CD4-positive, alpha-beta T cell treated with Interleukin-6 for 4 hours (primary cell): ENCODE measurements at regions not wholly inside any gene's neighbourhood (a gene's known extent, or its start where the extent isn't known, plus 50 kb on each side); places are given as distances from the start of the nearest gene placed in this dataset.

Experiments used
- DNase-seq: peaks from one replicate; pipeline ENCODE4 v3.0.0-alpha.2; 2020; ENCODE audit warnings: mixed read lengths

DNA sequence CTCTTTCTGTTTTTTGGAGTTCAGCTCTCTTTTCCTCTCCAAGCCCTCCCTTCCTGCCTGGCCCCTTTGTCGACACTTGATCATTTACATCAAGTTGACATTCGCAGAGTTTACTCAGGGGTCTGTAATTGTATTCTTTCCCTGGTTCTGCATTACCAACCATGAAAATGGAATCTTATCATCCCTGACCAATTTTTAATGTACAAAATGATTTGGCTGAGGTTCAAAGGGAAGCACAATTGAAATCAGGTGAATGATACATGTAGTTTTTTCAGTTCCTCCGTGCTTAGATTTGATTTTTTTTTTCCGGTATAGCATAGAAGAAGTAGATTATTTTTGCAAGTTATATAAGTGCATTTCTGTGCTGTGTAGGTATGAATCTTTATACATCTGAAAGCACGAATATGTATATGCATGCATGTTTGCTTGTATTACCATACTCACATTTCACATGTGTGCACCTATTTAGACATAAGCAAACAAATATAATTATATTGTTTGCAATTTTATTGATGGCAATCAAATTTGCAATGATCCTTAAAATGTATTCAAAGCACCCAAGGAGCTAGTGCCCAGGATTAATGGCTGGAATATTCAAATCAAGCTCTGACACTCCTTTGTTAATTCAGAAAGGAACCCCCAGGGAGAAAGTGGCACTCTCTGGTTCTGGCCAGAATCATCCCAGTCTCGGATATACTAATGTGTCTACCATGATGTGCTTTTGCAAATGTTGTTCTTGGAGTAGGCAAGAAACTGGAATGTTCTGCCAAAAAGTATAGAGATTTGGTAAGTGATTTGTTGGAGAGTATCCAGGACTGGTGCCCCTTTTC lies 189.3 kb downstream of the VRK1 start:
- DNase-seq, result no peak

DNA sequence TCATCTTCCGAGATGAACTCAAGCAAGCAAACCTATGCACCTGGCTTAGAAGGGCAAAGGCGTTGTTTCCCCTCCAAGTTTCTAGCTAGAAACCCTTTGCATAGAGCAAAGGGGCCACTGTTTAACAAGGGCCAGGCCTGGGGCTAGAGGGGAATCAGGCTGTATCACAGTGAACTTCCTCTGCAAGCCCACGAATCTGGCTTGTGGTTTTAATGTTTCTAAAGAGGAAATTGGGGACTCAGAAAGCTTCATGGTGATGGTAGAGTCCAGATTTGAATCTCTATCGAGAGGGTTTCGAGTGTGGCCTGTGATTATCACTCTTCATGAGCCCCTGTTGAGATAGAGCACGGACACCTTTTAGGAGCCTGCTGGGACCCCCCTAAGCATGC lies 189.9 kb downstream of the VRK1 start:
- peak; percentile 4 for DNase-seq

DNA sequence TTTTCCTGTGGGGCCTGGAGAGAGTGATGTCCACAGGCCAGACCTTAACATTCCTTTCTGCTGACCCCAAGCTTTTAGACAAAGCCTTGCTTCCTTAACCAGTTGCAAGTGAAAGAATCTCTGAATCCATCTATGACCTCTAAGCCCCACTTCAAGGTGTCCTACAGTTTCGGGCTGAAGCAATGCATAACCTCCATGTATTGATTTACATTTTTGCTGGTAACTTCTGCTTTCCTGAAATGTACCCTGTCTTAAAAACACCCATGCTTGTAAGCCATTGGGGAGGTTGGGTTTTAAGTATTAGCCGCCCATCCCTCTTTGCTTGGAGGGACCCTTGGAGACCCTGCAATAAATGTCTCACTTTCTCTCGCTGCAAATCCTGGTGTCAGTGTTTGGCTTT lies 190.6 kb downstream of the VRK1 start:
- DNase-seq, result no peak

DNA sequence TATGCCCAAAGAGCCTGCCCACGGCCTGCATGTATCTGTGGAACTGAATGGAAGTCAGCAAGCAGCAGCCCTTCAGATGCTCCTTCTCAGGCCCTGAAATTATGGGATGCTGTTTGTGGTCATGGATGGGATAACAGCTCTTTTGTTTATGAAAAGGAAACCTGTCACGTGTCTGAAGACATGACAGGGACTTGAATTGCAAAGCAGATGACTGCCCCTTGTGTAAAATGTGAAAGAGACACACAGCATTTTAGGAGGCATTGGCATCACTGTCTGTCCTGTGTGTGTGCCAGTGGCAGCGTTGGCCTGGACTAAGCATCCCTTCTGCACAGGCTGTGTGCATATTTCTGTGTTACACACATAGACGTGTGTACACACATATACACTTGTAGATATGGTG lies 192.1 kb downstream of the VRK1 start:
- DNase-seq, result no peak

DNA sequence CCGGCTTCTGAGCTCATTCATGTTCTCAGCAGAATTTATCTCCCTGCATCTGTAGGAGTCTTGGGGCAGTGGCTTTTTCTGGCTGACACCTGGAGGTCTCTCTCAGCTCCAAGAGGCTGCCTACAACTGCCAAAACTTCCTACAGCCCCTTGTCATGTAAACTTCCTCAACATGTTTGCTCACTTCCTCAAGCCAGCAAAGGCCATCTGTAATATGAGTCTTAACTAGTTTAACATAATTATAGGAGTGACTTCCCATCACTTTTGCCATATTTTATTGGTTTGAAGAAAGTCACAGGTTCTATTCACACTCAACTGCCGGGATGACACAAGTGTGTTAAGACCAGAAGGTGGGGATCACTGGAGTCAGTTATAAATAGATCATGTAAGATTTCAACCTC lies 194.0 kb downstream of the VRK1 start:
- DNase-seq, result no peak

DNA sequence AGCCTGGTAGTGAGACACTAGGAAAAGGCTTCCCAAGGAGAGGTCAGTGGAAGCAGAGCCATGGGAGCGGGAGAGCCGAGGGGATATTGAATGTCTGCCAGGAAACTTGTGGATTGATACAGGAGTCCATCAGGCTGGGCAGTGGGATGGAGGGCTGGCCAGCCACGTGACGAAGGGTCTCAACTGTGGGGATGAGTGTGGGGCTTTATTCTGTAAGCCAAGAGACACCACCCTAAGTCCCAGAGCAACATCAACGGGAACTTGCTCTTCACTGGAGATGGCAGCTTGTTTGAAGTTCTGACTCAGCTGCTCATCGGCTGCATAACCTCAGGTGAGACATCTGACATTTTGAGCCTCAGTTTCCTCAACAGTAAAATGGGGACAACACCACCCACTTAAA lies 197.8 kb downstream of the VRK1 start:
- DNase-seq, result no peak

DNA sequence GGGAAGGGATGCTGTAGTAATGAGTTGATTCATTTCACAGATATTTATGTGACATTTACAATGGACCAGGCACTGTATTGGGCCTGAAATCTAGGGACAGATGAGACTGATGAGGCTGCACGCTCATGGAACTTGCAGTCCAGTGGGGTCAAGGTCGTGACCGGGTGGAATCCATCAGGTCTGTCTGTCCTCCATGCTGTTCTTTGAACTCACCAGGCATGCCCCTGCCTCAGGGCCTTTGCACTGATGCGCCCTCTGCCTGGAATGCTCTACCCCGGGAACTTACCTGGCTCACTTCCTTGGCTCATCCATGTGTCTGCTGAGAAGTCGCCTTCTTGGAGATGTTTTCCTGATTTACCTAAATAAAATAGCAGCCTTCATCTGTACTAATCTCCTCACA lies 200.1 kb downstream of the VRK1 start:
- no peak for DNase-seq

DNA sequence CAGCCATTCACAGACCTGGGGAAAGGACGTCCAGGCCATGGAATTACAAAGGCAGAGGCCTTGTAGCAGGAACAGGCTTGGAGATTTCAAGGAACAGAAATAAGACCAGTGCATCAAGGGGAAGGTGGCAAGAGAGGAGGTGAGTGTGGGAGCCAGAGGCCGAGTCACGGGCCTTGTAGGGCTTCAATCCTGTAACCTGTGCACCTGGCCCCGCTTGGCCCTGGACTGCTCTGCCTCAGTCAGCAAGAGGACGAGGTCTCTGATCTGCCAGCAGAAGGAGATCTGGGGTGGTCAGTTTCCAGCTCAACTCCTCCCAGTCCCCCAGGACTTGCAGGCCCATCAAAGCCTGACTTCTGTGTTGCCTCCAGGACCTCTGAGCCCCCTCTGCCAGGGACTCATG lies 200.8 kb downstream of the VRK1 start:
- DNase-seq, result no peak

DNA sequence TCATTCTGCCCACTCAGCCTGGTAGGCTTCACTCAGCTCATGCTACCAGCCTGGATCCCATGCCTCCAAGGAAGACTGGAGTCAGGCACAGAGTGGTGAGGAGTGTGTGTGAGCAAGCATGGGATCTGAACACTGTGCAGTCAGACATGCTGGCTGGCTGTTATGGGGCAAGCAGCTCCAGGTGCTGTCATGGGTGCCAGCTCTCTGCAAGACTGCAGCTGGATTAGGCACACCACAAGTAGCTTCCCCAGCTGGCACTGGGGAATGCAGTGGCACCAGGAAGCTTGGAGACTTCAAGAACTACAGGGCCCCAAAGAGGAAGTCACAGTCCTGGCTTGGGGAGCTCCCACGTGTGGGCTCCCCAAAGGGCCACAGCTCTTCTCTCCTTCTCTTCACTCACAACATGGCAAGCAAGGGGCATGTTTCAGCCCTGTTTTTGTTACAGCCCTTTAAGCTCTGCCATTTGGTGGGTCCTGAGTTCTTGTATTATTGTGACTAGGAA lies 202.5 kb downstream of the VRK1 start:
- DNase-seq, result no peak

DNA sequence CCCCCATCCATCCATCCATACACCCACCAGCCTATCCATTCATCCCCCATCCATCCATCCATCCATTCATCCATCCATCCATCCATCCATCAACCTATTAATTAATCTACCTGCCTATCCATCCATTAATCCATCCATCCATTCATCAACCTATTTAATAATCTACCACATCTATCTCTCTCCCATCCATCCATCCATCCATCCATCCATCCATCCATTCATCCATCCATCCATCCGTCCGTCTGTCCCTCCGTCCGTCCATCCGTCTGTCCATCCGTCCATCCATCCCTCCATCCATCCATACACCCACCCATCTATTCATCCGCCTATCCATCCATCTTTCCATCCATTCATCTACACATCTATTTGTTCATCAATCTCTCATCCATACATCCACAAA lies 205.3 kb downstream of the VRK1 start:
- no peak for DNase-seq

DNA sequence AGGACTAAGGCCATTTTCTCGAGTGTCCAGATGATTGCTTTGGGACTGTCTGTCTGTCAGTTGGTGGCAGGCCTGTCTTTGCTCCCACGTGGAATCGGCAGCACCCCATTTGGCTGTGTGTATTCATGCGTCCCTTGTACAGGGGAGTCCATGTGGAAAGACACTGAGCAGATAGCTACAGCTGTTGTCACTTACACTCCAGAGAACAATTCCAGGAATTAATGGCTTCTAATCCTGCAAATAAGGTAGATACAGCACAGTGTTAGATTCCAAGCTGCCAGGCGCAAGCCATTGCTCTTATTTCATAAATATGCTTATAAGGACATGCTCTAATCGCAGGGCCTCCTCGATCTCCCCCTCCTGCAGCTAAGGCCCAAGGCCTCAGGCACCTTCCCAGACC lies 208.8 kb downstream of the VRK1 start:
- DNase-seq, result no peak

DNA sequence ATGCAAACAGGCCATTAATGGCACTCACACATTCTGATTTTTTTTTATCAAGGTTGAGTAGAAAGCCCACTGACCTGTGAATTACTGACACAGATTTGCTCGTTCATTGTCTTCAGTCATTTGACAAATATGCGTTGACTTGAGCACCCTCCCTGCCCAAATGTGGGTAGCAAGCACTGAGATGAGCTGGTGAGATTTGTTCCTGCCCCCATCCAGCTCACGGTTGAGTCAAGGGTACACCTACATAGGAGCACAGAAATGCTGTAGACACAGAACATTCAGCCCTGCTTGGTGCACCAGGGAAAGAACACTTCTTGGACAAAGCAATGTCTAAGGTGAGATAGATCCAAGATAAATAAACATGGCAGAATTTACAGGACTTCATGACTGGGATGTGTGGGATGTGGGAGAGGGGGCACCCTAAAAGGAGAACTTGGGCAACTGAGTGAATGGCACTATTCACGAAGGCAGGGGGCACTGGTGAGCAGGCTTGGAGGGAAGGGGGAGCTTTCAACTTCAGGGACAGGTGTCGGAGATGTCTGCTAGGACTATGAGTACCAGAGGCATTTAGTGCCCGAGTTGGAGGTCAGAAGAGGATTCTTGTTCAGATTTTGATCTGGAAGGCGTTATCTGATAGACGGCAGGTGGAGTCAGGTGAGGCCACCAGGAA lies 213.4 kb downstream of the VRK1 start:
- peak; percentile 7 for DNase-seq

DNA sequence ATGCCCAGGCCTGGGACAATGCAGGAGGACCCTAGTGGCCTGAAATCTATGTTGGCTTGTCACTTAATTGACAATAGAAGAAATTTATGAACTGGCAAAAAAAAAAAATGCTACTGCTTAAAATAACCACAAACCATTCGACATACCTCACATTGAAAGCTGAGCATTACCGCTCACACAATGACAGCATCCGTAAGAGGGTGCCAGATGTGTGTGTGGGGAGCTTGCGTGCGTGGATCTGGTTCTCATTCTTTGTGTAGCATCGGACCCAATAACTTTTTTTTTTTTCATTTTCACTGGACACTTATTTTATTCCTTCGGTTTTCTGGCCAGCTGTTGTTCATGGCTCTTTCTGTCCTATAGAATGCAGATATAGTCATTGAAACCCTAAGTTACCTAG lies 216.7 kb downstream of the VRK1 start:
- DNase-seq, result no peak

DNA sequence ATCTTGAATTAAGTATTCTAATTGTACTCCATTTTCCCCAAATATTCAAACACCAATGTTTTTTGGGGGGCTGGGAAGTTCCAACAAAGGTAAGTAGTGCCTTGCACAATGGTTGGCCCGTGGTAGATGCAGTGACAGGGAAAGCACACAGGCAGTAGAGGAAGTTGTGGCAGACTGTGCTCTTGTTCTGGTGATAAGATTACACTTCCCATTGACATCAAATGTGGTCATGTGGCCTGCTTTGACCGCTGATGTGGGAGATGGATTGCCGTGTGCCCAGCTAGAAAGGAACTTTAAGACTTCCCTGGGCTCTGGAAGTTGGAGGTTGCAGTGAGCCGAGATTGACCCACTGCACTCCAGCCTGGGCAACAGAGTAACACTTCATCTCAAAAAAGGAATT lies 223.8 kb downstream of the VRK1 start:
- no peak for DNase-seq

DNA sequence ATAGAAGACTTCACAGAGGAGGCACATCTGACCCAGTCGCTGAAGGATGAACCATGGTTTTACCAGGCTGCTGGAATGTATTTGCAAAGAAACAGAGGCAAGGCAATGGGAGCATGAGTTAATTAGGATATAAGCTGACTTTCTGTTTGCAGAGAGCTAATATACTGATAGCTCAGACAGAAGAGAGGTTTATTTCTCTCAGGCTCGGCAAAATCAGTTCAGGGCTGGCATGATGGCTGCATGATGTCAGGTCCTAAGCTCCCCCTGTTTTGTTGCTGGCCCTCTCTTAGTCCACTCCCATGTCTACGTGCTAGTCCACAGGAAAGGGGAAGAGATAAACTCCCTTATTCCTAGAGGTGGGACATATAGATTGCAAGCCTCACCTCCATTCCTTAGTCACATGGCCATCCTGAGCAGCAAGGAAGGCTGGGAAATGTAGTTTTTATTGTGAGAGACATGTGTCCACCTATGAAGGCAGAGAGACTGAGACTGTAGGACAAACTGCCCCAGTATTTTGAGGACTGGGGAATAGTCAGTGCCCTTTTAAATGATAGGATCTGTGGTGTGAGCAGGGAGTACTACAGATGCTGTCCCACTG lies 224.5 kb downstream of the VRK1 start:
- no peak for DNase-seq

DNA sequence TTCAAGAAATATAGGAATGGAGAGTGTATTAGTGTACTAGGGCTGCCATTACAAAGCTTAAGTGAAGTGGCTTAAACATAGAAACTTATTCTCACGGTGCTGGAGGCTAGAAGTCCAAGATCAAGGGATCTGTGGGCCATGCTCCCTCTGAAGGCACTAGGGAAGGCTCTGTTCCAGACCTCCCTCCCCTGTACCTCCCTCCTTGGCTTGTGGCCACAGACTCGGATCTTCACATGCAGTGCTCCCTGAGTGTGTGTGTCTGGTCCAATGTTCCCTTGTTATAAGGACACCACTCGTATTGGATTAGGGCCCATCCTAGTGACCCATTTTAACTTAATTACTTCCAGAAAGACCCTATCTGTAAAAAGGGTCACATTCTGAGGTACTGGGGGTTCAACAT lies 225.6 kb downstream of the VRK1 start:
- no peak for DNase-seq

DNA sequence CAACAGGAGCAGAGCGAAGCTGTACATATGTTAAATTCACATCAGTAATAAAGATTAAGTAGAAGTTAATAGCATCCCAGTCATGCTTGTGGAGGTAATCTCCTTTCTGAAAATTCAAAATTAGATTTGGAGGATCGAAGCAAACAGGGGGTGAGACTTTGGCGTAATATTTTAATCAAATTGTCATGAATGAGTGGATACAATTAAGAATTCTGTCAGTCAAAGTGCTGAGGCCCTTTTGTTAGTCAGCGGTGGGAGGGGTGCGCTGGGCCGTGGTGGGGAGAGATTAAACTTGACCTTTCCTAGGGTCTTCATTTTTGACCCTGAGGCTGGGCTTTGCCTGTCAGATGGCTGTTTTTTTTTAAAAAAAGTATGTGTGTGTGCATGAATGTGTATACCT lies 226.7 kb downstream of the VRK1 start:
- no peak for DNase-seq

DNA sequence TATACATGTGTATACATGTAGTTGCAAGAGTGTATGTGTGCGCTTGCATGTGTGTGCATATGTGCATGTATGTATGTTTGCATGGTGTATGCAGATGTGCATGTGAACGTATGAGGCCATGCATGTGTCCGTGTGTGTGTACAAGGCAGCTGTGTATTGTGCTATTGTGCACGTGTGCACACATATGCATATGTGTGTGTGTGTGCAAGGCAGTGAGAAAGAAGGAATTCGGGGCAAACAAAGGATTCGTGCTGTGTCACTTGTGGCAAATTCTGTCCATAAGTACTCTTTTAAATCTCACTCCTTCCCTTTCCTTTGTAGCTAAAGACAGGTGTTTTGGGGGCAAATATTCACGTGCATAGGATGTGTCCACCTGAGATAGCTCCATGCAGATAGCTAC lies 227.1 kb downstream of the VRK1 start:
- no peak for DNase-seq

DNA sequence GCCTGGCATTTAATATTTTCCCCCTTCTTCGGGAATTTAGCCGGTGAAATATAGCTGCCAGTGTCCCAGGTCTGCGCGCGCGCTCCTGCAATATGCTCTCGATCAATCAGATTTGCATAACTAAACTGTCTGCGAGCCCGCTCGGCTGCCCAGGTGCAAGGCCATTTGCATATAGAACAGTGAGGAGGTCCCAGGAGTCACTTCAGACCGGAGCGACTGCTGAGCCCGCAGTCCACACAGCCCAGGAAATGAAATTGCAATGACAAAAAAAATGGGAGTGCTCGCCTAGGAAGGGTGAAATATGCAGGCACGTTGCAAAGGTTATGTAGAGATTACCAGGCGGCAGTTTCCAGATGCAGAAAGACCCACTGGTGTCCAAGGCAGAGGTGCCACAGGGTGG lies 228.5 kb downstream of the VRK1 start:
- DNase-seq, result no peak

DNA sequence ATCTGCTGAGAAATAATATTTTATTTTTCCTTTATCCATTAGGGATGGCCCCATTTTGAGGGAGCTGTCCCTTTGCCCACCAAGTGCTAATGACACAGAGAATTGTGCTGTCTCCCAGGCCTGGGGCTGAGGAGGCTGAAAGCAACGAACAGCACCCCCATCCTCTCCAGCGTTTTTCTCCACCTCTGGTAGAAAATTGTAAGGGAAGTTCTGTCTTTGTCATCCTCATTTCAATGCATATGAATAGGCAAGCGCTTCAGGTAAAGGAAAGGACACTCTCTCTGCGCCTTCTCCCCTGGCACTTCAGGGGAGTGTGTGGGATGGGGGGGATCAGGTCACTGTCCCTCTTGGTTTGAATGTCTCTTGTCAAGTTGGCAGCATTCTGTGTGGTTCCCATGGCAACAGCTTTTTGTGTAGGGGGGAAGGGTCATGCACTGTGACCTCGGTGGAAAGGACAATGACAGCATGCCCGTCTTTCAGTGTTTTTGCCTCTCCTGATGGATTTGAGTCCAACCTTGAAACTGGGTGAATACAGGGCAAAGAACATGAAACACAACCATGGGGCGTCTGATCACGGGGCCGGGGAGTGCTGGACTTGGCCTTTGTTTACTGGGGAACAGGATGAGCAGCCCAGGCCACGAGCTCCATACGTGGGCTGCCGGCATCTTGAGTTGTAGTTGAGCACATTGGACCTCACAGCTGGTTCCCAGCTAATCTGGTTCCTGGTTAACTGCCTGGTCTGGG lies 230.2 kb downstream of the VRK1 start:
- DNase-seq, result no peak

DNA sequence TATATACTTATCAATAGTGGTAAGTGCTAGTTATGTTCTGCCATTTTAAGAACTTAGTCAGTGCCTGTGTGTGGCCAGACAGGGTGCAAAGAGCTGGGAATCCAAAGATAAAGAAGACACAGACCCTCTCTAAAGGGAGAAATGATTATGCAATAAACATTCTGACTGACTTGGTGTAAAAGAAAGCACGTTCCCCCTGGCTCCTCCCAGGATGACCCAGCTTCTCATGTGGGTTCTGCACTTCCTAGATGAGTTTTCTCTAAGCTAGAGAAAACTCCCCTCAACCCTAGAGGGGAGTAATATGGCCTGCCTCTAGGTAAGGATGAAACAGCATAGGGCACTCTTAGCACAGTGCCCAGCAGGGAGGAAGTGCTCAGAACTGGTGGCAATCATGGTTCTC lies 231.2 kb downstream of the VRK1 start:
- no peak for DNase-seq

DNA sequence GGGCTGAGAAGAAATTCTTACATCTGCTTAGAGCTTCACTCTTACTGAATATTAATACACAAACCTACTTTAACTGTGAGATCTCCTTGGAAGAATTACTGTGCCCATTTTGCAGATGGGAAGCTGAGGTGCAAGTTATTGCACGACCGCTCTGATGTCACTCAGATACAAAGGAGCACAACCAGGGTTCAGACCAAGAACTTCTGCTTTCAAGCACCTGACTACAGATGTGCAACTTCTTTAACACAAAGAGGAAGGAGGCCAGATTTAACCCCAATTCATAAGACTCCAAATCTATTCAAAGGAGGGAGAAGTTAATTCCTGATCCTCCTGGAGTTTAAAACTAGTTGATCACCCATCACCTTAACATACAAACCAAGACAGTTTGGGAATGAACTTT lies 232.6 kb downstream of the VRK1 start:
- DNase-seq, result no peak

DNA sequence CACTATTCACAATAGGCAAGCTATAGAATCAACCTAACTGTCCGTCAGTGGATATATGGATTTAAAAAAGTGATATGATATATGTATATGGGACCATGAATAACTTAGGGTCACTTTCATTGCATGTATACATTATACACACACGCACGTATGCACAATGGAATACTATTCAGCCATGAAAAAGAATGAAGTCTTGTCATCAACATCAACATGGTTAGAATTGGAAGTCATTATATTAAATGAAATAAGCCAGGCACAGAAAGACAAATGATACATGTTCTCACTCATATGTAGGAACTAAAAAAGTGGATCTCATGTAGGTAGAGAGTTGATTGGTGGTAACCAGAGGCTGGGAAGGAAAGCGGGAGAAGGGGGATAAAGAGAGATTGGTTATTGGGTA lies 234.3 kb downstream of the VRK1 start:
- DNase-seq, result no peak
